GM10248 (cell line): ENCODE measurements at regions not wholly inside any gene's neighbourhood (a gene's known extent, or its start where the extent isn't known, plus 50 kb on each side); places are given as distances from the start of the nearest gene placed in this dataset.
"Not testable (repeated sequence)": the region's sequence is repeated elsewhere in the genome, so short reads cannot be mapped to it uniquely, and the experiment has no call there.

Experiments used
- CTCF ChIA-PET: fragments of 300-600 bp; sonication (Branson Sonifier 250); formaldehyde crosslinking; extraction: SDS; loops from one replicate; lab custom pipeline; 2021; ENCODE audit warnings: antibody characterized with exemption; lab: Yijun Ruan, JAX
- POLR2A ChIA-PET: fragments of 350-650 bp; sonication (Branson Sonifier 250); formaldehyde crosslinking; extraction: SDS; loops from one replicate; lab custom pipeline; 2020; ENCODE audit warnings: antibody characterized with exemption; lab: Yijun Ruan, JAX
- DNase-seq: peaks from one replicate; pipeline ENCODE4 v3.0.0; 2012; ENCODE audit errors: extremely low spot score
- CTCF ChIP-seq: IDR thresholded peaks from 2 replicates; pipeline ENCODE4 v1.5.1; 2012; ENCODE audit warnings: mild to moderate bottlenecking, low read depth; ENCODE audit errors: extremely low read depth, missing control alignments, control extremely low read depth

DNA sequence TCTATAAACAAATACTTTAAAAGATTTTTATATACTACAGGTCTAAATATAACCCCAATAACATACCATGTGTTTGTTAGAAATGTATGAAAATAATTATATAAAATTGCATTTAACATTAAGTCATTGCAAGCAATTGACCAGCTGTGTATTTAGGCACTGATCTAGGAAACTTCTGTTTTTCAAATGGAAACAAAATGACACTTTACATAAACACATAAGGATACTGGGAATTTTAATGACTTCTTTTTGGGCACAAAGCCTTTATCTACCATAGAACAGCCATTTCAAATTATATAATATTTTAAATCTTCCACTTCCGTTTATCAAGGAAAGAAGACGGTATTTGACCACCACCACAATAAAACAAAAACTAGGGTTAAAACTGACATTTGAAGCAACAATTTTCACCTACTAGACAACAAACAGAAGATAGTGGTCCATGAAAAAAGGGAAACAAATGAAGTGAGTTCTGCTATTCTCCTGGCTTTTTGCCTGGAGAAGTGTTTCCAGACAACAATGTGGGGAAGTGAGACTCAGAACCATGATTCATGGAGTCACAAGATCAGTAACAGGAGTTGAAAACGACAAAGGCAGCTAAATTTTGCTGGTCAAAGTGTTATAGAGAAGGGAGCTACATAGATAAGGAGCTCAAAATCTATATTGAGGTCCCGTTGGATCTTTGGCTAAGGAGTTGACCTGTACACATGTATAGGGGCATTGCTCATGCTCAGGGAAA, 475.1 kb downstream of the TRHDE start:
- ChIA-PET CTCF (no interaction called here), POLR2A (no interaction called here)
- DNase-seq: no peak
- TF ChIP-seq CTCF: no peak

GRCh38 chr12:72748971-72749370, 476.8 kb downstream of the TRHDE start:
- ChIA-PET CTCF (interaction anchor here (1.9 kb wide), 1 partner anchor 23 kb away, joined by 5 read pairs; no protein-coding TSS in a partner anchor), POLR2A (no interaction called here)
- TF ChIP-seq CTCF: no peak
- no peak for DNase-seq

- CTCF ChIA-PET: no interaction called here
Measured at GRCh38 chr12:72753571-72753970, 481.4 kb downstream of the TRHDE start.

GRCh38 chr12:72754026-72754425, 481.9 kb downstream of the TRHDE start:
- DNase-seq, POLR2A ChIA-PET: not testable (repeated sequence)
- CTCF ChIA-PET: interaction anchor here (1.5 kb wide), 1 partner anchor 17 kb away, joined by 3 read pairs; no protein-coding TSS in a partner anchor

More at GRCh38 chr12:72753571-72753970, 481.4 kb downstream of the TRHDE start:
- TF ChIP-seq CTCF: no peak
- POLR2A ChIA-PET: no interaction called here
- no peak for DNase-seq

DNA sequence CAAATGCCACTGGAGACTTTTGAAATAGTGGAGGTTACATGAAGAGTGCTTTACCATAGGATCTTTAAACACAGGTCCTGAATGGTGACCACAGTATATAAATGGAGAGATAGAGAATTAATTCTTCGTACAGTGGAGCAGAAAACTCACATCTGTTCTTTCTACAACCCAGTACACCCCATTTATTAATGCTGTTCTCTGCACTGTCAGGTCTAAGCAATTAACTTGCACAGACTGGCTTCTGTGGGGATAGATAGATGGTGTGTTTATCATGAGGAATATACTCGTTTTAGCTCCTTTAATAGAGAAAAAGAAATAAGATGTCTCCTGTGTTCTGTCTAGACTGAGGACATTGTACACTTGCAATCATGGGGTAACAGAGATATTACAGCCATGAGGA, 494.3 kb downstream of the TRHDE start:
- ChIA-PET POLR2A (no interaction called here), CTCF (no interaction called here)
- no peak for TF ChIP-seq CTCF
- DNase-seq: no peak

- ChIA-PET CTCF (no interaction called here), POLR2A (no interaction called here)
- DNase-seq: no peak
- TF ChIP-seq CTCF: no peak
Measured at GRCh38 chr12:72774023-72774422, 501.9 kb downstream of the TRHDE start.

DNA sequence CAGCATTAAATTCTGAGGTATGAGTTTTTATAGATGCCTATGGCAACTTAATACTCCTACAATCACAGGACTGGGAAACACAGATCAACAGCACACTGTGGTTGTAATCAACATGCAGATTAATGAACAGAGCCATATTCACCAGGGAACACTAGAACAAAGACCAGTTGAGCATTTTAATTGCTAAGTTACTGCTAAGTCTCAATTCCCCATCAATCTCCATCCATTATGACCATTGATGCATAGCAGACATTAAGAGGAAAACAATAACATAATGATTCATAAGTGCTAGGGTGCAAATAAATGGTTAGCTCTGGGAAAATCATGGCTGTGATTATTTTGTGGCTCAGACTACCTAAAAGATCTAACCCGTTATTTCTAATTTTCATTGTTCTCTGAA, 505.6 kb downstream of the TRHDE start:
- DNase-seq: no peak
- ChIA-PET CTCF (interaction anchor here (1.4 kb wide), 1 partner anchor 23 kb away, joined by 3 read pairs; no protein-coding TSS in a partner anchor), POLR2A (no interaction called here)
- TF ChIP-seq CTCF: no peak
